ENCODE measurements at regions not wholly inside any gene's neighbourhood (a gene's known extent, or its start where the extent isn't known, plus 50 kb on each side); places are given as distances from the start of the nearest gene placed in this dataset.
A peak's percentile ranks its signal among the peaks of the same experiment; 100 is the strongest.

DNA sequence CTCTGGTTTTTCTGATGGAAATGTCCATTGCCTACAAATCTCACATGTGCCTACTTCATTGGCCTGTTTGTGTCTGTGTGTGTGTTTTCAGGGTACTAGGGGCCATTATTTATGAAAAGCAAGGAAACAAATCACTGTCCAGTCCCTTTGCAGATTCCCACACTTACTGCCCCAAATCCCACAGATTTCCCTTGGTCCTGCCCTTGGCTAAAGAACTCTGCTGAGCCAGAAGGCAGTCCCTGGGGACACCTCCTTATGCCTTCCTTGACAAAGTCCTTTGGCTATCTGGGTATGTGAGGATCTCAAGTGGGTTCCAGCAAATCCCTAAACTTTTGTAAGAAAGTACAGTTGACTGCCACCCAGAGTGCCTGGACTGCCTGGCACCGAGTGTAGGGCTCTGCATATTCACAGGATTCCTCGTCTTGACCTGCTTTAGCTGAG, 388.1 kb downstream of the BCAT1 start:
- H3K79me2 ChIP-seq (ENCODE audit: control insufficient read depth, insufficient read depth, low read length, unreplicated experiment) = no peaks in the 10 kb centered on the region
- no peaks in the 10 kb centered on the region for H3K36me3 ChIP-seq (ENCODE audit: insufficient read depth, low read length)
- peak overlapping the region; percentile 80 for H3K4me3 ChIP-seq (ENCODE audit: low read depth, low read length)
- peak overlapping the region; percentile 63 for H2AFZ ChIP-seq (ENCODE audit: low read length, unreplicated experiment)
- H3K27ac ChIP-seq (ENCODE audit: low read depth, low read length) = no peak overlapping the region
- H3K4me1 ChIP-seq (ENCODE audit: control insufficient read depth, insufficient read depth, low read length, unreplicated experiment) = peaks cover 9% of the 10 kb centered on the region
- H3K27me3 ChIP-seq (ENCODE audit: insufficient read depth, low read length) = no peaks in the 10 kb centered on the region

DNA sequence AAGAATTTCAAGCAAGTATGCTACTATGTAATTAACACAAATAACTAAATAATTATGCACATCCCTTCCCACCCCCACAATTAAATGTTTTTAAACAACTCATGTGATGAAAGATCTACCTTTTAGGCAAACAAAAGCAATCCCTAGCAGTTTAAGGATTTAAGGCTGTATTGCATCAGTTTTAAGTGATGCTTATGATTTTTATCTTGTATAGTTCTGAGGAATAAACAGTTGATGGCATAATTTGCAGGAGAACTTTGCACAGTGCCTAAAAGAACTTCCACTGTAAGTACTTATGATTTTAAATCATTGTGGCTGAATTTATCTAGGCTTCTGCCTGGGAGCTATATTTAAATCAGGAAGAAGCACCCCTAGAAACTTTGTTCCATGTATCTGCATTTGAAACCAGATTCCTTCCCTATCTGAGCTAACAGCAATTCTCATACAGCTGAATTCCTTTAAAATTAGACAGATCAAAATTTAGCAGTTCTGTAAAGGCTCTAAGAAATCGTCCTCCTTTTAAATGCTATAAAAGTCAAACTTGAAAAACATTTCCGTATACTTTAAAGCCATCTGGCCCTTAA, 388.6 kb downstream of the BCAT1 start:
- H3K36me3 ChIP-seq (ENCODE audit: insufficient read depth, low read length) = no peaks in the 10 kb centered on the region
- H3K27ac ChIP-seq (ENCODE audit: low read depth, low read length) = no peak overlapping the region
- H3K4me1 ChIP-seq (ENCODE audit: control insufficient read depth, insufficient read depth, low read length, unreplicated experiment) = peaks cover 9% of the 10 kb centered on the region
- no peak overlapping the region for H2AFZ ChIP-seq (ENCODE audit: low read length, unreplicated experiment)
- H3K27me3 ChIP-seq (ENCODE audit: insufficient read depth, low read length) = no peaks in the 10 kb centered on the region
- H3K4me3 ChIP-seq (ENCODE audit: low read depth, low read length) = peak overlapping the region; percentile 80; the same call in 1 of the 2 replicates
- no peaks in the 10 kb centered on the region for H3K79me2 ChIP-seq (ENCODE audit: control insufficient read depth, insufficient read depth, low read length, unreplicated experiment)

DNA sequence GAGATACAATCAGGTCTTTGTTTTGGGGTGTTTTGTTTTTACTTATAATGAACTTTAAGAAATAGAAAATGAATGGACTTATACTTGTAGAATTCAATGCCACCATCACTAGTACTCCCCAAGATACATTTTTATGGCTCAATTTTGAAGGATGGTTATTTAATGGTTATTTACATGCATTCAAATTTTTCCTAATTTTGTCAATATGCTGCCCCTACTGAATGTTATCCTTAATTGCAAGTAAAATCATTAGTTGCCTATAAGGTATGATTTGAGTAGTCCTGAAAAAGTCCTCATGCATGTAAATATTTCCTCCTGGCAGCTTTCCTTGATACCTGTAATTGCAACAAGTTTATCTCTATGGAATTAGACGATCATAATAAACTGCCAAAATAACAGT, 391.2 kb downstream of the BCAT1 start:
- peaks cover 9% of the 10 kb centered on the region for H3K4me1 ChIP-seq (ENCODE audit: control insufficient read depth, insufficient read depth, low read length, unreplicated experiment)
- no peaks in the 10 kb centered on the region for H3K27me3 ChIP-seq (ENCODE audit: insufficient read depth, low read length)
- no peak overlapping the region for H3K27ac ChIP-seq (ENCODE audit: low read depth, low read length)
- H3K36me3 ChIP-seq (ENCODE audit: insufficient read depth, low read length) = no peaks in the 10 kb centered on the region
- no peak overlapping the region for H2AFZ ChIP-seq (ENCODE audit: low read length, unreplicated experiment)
- no peak overlapping the region for H3K4me3 ChIP-seq (ENCODE audit: low read depth, low read length)
- no peaks in the 10 kb centered on the region for H3K79me2 ChIP-seq (ENCODE audit: control insufficient read depth, insufficient read depth, low read length, unreplicated experiment)

DNA sequence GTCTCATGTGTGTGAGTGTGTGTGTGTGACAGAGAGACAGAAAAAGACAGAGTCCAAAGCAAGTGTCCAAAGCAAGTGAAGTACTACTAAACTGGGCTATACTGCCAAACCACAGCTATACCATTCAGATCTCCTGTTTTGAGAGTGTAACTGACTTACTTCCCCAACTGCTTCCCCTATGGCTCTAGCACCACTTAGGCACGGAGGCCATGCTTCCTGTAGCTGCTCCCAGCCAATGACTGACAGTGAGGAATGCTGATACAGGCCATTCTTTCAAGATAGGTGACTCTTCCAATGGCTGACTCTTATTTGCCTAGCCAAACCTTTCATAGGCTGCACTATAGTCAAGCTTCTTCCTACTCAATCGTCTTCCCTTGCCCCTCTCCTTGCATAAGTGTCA, 393.2 kb downstream of the BCAT1 start:
- Histone ChIP-seq H3K4me3 (ENCODE audit: low read depth, low read length) (no peak overlapping the region), H3K36me3 (ENCODE audit: insufficient read depth, low read length) (no peaks in the 10 kb centered on the region), H3K27ac (ENCODE audit: low read depth, low read length) (no peak overlapping the region), H3K79me2 (ENCODE audit: control insufficient read depth, insufficient read depth, low read length, unreplicated experiment) (no peaks in the 10 kb centered on the region), H3K27me3 (ENCODE audit: insufficient read depth, low read length) (no peaks in the 10 kb centered on the region), H2AFZ (ENCODE audit: low read length, unreplicated experiment) (no peak overlapping the region), H3K4me1 (ENCODE audit: control insufficient read depth, insufficient read depth, low read length, unreplicated experiment) (peaks cover 8% of the 10 kb centered on the region)

DNA sequence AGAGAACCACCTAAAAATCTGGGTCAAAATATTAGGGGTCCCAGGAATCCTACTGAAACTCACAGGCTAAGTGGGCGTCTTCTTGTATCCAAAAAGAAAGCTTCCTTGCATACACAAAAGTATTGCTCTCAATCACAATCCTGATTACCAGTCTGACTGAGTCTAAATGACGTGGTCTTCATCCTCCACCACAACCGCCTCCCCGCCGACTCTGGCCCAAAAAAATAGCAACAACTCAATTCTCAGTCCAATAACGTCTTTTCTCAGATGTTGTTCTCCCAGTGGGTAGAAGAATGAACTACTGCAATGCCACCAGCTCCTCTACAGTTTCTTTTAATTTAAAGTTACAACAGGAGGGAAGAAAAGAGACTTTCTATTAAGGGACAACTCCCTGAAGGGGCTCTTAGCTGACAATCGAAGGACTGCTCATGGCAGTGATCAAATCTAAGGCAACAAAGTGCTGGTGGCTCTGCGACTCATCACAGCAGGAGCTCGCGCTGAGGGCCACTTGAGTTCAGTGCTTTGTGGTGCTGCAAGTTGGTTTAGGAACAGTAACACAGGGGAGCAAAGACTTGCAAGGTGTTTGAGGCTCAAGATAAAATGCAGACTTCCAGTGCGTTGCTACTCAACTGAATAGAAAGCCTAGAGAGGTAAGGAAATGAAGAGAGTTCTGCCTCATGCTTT, 394.1 kb downstream of the BCAT1 start:
- Histone ChIP-seq H3K4me1 (ENCODE audit: control insufficient read depth, insufficient read depth, low read length, unreplicated experiment) (peaks cover 2% of the 10 kb centered on the region), H3K4me3 (ENCODE audit: low read depth, low read length) (no peak overlapping the region), H3K36me3 (ENCODE audit: insufficient read depth, low read length) (no peaks in the 10 kb centered on the region), H2AFZ (ENCODE audit: low read length, unreplicated experiment) (no peak overlapping the region), H3K27ac (ENCODE audit: low read depth, low read length) (no peak overlapping the region), H3K27me3 (ENCODE audit: insufficient read depth, low read length) (no peaks in the 10 kb centered on the region), H3K79me2 (ENCODE audit: control insufficient read depth, insufficient read depth, low read length, unreplicated experiment) (no peaks in the 10 kb centered on the region)

DNA sequence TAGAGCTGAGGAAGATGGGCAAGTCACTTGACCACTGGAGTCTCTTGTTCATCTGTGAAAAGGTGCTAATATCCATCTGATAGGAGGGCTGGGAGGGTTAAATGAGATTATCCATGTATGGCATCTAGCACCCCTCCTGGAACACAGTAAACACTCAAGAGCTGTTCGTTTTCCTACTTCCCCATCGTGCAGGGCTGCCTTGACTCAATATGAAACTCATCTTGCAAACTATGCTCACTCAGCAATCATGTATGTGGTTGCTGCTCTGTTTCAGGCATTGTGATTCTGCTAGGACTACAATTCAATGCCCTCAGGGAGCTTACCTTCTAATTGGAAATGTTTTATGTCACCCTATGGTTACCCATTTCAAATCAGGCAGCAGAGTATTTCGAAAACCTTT, 395.6 kb downstream of the BCAT1 start:
- Histone ChIP-seq H3K4me3 (ENCODE audit: low read depth, low read length) (no peak overlapping the region), H3K27ac (ENCODE audit: low read depth, low read length) (no peak overlapping the region), H3K79me2 (ENCODE audit: control insufficient read depth, insufficient read depth, low read length, unreplicated experiment) (no peaks in the 10 kb centered on the region), H3K4me1 (ENCODE audit: control insufficient read depth, insufficient read depth, low read length, unreplicated experiment) (peaks cover 2% of the 10 kb centered on the region), H2AFZ (ENCODE audit: low read length, unreplicated experiment) (no peak overlapping the region), H3K27me3 (ENCODE audit: insufficient read depth, low read length) (no peaks in the 10 kb centered on the region), H3K36me3 (ENCODE audit: insufficient read depth, low read length) (no peaks in the 10 kb centered on the region)

DNA sequence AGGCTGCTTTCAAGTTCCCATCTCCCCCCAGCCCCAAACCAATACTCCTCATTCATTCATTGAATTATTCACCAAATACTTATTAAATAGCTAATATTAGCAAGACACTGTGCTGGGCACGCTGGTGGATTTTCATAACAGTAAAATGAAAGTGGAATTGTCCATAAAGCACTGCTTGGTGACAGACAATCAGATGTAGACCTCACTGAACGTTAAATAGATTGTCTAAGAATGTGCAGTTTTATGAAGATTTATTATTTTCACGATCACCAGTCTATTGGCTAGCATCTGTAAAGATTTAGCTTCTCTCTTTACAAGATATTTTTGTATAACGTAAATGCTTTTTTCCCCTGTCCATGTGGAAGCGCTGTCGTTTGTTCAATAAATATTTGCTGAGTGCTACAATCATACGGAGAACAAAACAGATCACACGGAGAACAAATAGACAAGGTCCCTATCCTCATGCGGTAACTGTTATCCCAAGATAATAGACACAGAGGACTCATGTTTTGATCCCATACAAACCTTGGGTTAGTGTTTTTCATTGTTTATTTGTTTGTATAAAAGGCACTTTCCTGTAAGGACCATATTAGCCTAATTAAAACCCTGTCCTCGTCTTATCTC, 397.6 kb downstream of the BCAT1 start:
- Histone ChIP-seq H3K4me1 (ENCODE audit: control insufficient read depth, insufficient read depth, low read length, unreplicated experiment) (peaks cover 2% of the 10 kb centered on the region), H3K27me3 (ENCODE audit: insufficient read depth, low read length) (no peaks in the 10 kb centered on the region), H2AFZ (ENCODE audit: low read length, unreplicated experiment) (peak overlapping the region; percentile 77), H3K36me3 (ENCODE audit: insufficient read depth, low read length) (no peaks in the 10 kb centered on the region), H3K27ac (ENCODE audit: low read depth, low read length) (no peak overlapping the region), H3K4me3 (ENCODE audit: low read depth, low read length) (peak overlapping the region; percentile 74), H3K79me2 (ENCODE audit: control insufficient read depth, insufficient read depth, low read length, unreplicated experiment) (no peaks in the 10 kb centered on the region)

DNA sequence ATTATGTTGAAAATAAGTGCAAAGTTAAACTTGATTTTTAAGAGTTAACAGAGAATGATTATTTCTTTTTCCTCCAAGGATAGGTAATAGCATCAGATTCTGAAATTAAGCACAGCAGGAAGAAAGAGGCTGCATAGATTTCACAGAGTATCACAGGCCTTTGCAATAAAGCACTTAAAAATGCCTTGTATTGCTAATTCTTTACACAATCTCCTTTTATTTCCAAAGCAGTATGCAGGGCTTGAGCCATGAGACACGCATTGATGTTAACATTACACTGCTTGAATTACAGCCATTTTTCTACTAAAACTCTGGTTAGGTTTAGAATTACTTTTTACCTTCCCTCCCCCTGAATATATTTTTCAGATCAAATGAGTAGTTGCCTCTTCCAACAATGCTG, 398.3 kb downstream of the BCAT1 start:
- Histone ChIP-seq H3K27me3 (ENCODE audit: insufficient read depth, low read length) (no peaks in the 10 kb centered on the region), H3K4me1 (ENCODE audit: control insufficient read depth, insufficient read depth, low read length, unreplicated experiment) (peaks cover 2% of the 10 kb centered on the region), H3K36me3 (ENCODE audit: insufficient read depth, low read length) (no peaks in the 10 kb centered on the region), H3K79me2 (ENCODE audit: control insufficient read depth, insufficient read depth, low read length, unreplicated experiment) (no peaks in the 10 kb centered on the region), H3K4me3 (ENCODE audit: low read depth, low read length) (peak overlapping the region; percentile 74; the same call in 1 of the 2 replicates), H2AFZ (ENCODE audit: low read length, unreplicated experiment) (peak overlapping the region; percentile 77), H3K27ac (ENCODE audit: low read depth, low read length) (no peak overlapping the region)

DNA sequence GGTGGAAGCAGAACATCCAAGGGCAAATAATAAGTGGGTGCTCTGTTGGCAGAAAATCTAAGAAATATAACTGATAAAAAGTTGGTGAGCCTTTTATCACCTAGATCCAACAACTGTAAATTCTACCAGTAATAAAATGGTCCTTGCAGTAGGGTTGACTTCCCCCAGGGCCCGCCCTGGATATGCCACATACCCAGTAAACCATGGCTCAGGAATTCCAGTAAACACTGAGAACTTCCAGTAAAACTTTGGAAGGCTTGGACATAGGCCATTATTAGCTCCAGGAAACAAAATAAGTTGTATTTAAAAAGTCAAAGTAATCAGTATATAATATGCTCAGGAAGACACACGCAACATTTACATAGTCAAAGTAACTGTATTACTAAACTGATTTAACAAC, 402.2 kb downstream of the BCAT1 start:
- no peaks in the 10 kb centered on the region for H3K36me3 ChIP-seq (ENCODE audit: insufficient read depth, low read length)
- no peak overlapping the region for H3K4me3 ChIP-seq (ENCODE audit: low read depth, low read length)
- H3K27ac ChIP-seq (ENCODE audit: low read depth, low read length) = no peak overlapping the region
- no peaks in the 10 kb centered on the region for H3K27me3 ChIP-seq (ENCODE audit: insufficient read depth, low read length)
- no peaks in the 10 kb centered on the region for H3K79me2 ChIP-seq (ENCODE audit: control insufficient read depth, insufficient read depth, low read length, unreplicated experiment)
- H3K4me1 ChIP-seq (ENCODE audit: control insufficient read depth, insufficient read depth, low read length, unreplicated experiment) = peaks cover 1% of the 10 kb centered on the region
- no peak overlapping the region for H2AFZ ChIP-seq (ENCODE audit: low read length, unreplicated experiment)

DNA sequence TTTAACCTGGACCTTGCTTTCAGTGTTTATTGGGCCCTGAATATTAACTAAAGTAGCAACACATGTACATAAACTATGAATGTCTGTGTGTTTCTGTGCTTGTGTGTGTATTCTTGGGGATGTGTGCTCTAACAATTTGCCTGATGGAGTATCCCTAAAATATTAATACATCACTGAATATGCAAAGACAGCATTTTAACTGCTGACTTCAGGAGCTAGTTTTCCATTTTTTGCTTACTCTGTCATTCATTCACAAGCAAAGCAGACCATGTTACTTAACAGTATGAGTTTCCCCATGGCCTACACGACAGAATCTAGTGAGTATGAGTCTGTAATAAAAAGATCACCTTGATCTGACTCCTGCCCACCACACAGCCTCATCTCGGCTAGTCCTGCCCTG, 402.8 kb downstream of the BCAT1 start:
- Histone ChIP-seq H3K4me1 (ENCODE audit: control insufficient read depth, insufficient read depth, low read length, unreplicated experiment) (no peaks in the 10 kb centered on the region), H3K27me3 (ENCODE audit: insufficient read depth, low read length) (no peaks in the 10 kb centered on the region), H3K79me2 (ENCODE audit: control insufficient read depth, insufficient read depth, low read length, unreplicated experiment) (no peaks in the 10 kb centered on the region), H3K27ac (ENCODE audit: low read depth, low read length) (no peak overlapping the region), H3K4me3 (ENCODE audit: low read depth, low read length) (no peak overlapping the region), H3K36me3 (ENCODE audit: insufficient read depth, low read length) (no peaks in the 10 kb centered on the region), H2AFZ (ENCODE audit: low read length, unreplicated experiment) (no peak overlapping the region)

DNA sequence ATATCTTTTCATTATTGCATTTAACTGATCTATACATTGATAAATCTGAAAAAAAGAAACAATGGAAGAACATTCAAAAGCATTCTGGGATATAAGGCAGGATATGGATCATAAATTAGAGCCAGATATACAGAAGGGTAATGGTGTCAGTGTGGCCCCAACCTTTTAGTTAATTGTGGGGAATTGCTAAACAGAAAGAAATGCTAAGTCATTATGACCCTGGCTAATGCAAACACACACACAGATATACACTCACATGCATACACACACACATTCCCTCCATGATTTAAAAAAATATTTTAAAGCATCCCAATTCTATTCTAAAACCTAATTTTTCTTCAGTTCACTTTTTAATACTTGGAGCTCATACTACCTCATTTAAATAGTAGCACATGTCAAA, 404.5 kb downstream of the BCAT1 start:
- Histone ChIP-seq H3K4me1 (ENCODE audit: control insufficient read depth, insufficient read depth, low read length, unreplicated experiment) (no peaks in the 10 kb centered on the region), H3K36me3 (ENCODE audit: insufficient read depth, low read length) (no peaks in the 10 kb centered on the region), H3K79me2 (ENCODE audit: control insufficient read depth, insufficient read depth, low read length, unreplicated experiment) (no peaks in the 10 kb centered on the region), H3K27me3 (ENCODE audit: insufficient read depth, low read length) (no peaks in the 10 kb centered on the region), H3K4me3 (ENCODE audit: low read depth, low read length) (no peak overlapping the region), H3K27ac (ENCODE audit: low read depth, low read length) (no peak overlapping the region), H2AFZ (ENCODE audit: low read length, unreplicated experiment) (no peak overlapping the region)
